Hematopoietic multipotent progenitor cell treated with erythropoietin and hydrocortisone succinate and interleukin-3 and kit ligand, for 8 days (in vitro differentiated cells): ENCODE measurements at regions not wholly inside any gene's neighbourhood (a gene's known extent, or its start where the extent isn't known, plus 50 kb on each side); places are given as distances from the start of the nearest gene placed in this dataset.
"Not testable (repeated sequence)": the region's sequence is repeated elsewhere in the genome, so short reads cannot be mapped to it uniquely, and the experiment has no call there.

ENCODE experiments used
- DNase-seq: peaks from one replicate; pipeline ENCODE4 v3.0.0-alpha.2; 2015

- DNase-seq, result no peak
These were observed 609.8 kb downstream of the LMO7 start for GRCh38 chr13:76245920-76246319.

GRCh38 chr13:76245211-76245610, 609.1 kb downstream of the LMO7 start:
- DNase-seq, result no peak

GRCh38 chr13:76243120-76243519, 607.0 kb downstream of the LMO7 start:
- DNase-seq, result not testable (repeated sequence)

- no peak for DNase-seq
These were observed 603.0 kb downstream of the LMO7 start for GRCh38 chr13:76239031-76239680.

GRCh38 chr13:76231522-76232167, 595.5 kb downstream of the LMO7 start:
- DNase-seq, result no peak

- DNase-seq, result no peak
These were observed 593.2 kb downstream of the LMO7 start for GRCh38 chr13:76229281-76229680.

GRCh38 chr13:76226941-76227340, 590.8 kb downstream of the LMO7 start:
- DNase-seq, result no peak

GRCh38 chr13:76225815-76226489, 589.8 kb downstream of the LMO7 start:
- DNase-seq, result no peak

- no peak for DNase-seq
These were observed 587.9 kb downstream of the LMO7 start for GRCh38 chr13:76223999-76224398.

GRCh38 chr13:76223565-76223964, 587.4 kb downstream of the LMO7 start:
- no peak for DNase-seq

GRCh38 chr13:76222511-76222910, 586.4 kb downstream of the LMO7 start:
- no peak for DNase-seq

- no peak for DNase-seq
These were observed 580.6 kb downstream of the LMO7 start for GRCh38 chr13:76216729-76217128.

- DNase-seq, result no peak
These were observed 577.9 kb downstream of the LMO7 start for GRCh38 chr13:76214001-76214400.

- DNase-seq, result no peak
These were observed 577.3 kb downstream of the LMO7 start for GRCh38 chr13:76213423-76213904.

GRCh38 chr13:76210262-76210661, 574.1 kb downstream of the LMO7 start:
- peak; percentile 9 for DNase-seq

GRCh38 chr13:76198568-76199163, 562.5 kb downstream of the LMO7 start:
- DNase-seq, result no peak

- no peak for DNase-seq
These were observed 553.9 kb downstream of the LMO7 start for GRCh38 chr13:76189882-76190519.

- no peak for DNase-seq
These were observed 540.0 kb downstream of the LMO7 start for GRCh38 chr13:76175961-76176725.

- no peak for DNase-seq
These were observed 532.5 kb downstream of the LMO7 start for GRCh38 chr13:76168661-76169060.

GRCh38 chr13:76164290-76164689, 528.2 kb downstream of the LMO7 start:
- DNase-seq, result no peak

GRCh38 chr13:76163761-76164160, 527.6 kb downstream of the LMO7 start:
- DNase-seq, result no peak
